ENCODE measurements at regions not wholly inside any gene's neighbourhood (a gene's known extent, or its start where the extent isn't known, plus 50 kb on each side); places are given as distances from the start of the nearest gene placed in this dataset.

- Histone ChIP-seq H3K9me3 (replicated peaks; ENCODE audit: control insufficient read depth, insufficient read depth, low read depth, low read length) (no peaks in the 10 kb centered on the region), H3K9me1 (ENCODE audit: control insufficient read depth, insufficient read depth, low read length) (no peaks in the 10 kb centered on the region), H4K20me1 (replicated peaks; ENCODE audit: control insufficient read depth, insufficient read depth, low read length) (no peaks in the 10 kb centered on the region), H3K4me1 (replicated peaks in 1 of 2; ENCODE audit: control insufficient read depth in 2 of 2, insufficient read depth in 2 of 2, low read length in 2 of 2) (no peaks in the 10 kb centered on the region; a peak in 1 of 5 replicates), H3K9ac (ENCODE audit: insufficient read depth in 1 of 2, low read depth in 2 of 2, low read length in 2 of 2) (no peak overlapping the region), H2AFZ (ENCODE audit: low read depth, low read length) (no peak overlapping the region), H3K79me2 (ENCODE audit: control insufficient read depth, insufficient read depth, low read length) (no peaks in the 10 kb centered on the region), H3K36me3 (ENCODE audit: control insufficient read depth, insufficient read depth, low read length) (no peaks in the 10 kb centered on the region), H3K4me2 (ENCODE audit: insufficient read depth, low read length) (no peak overlapping the region), H3K27ac (ENCODE audit: extremely low read depth, low read depth, low read length) (no peak overlapping the region), H3K27me3 (ENCODE audit: control insufficient read depth in 2 of 2, insufficient read depth in 2 of 2, low read length in 2 of 2) (peaks cover 26 to 35% of the 10 kb centered on the region in 2 experiments), H3K4me3 (no peak overlapping the region)
- ChIA-PET CTCF (ENCODE audit: low intra/inter-chr PET ratio) (no interaction called here), POLR2A (no interaction called here)
- TF ChIP-seq ZNF239 (CRISPR knock-in tag; IDR thresholded peaks at IDR 0.05): no peak
- DNase-seq (ENCODE audit: extremely low read depth in 1 of 4, low spot score in 3 of 4) (no peak), ATAC-seq (no peak), FAIRE-seq (no peak)
- WGBS (ENCODE audit: insufficient coverage, low coverage, missing lambda C conversion rate): 0% methylated on average over 1 of the region's 1 CpG
- no TSS peak for BruUV-seq (replicated peaks)
- in situ Hi-C loops (cut with MboI) (no loop called here), intact Hi-C loops (cut with micrococcal nuclease) (no loop called here)
These were observed 56.4 kb upstream of the FMOD start for GRCh38 chr1:203407296-203407695.

GRCh38 chr1:203408486-203409481, 57.9 kb upstream of the FMOD start:
- intact Hi-C loops (cut with micrococcal nuclease) (no loop called here), in situ Hi-C loops (cut with MboI) (no loop called here)
- ATAC-seq: no peak
- Histone ChIP-seq H4K20me1 (replicated peaks; ENCODE audit: control insufficient read depth, insufficient read depth, low read length) (no peaks in the 10 kb centered on the region), H3K27me3 (ENCODE audit: control insufficient read depth in 2 of 2, insufficient read depth in 2 of 2, low read length in 2 of 2) (peaks cover 19 to 35% of the 10 kb centered on the region in 2 experiments), H3K4me3 (no peak overlapping the region), H3K36me3 (ENCODE audit: control insufficient read depth, insufficient read depth, low read length) (no peaks in the 10 kb centered on the region), H3K9ac (ENCODE audit: insufficient read depth in 1 of 2, low read depth in 2 of 2, low read length in 2 of 2) (no peak overlapping the region), H3K4me2 (ENCODE audit: insufficient read depth, low read length) (no peak overlapping the region), H3K4me1 (replicated peaks in 1 of 2; ENCODE audit: control insufficient read depth in 2 of 2, insufficient read depth in 2 of 2, low read length in 2 of 2) (no peaks in the 10 kb centered on the region; a peak in 1 of 5 replicates), H3K9me1 (ENCODE audit: control insufficient read depth, insufficient read depth, low read length) (no peaks in the 10 kb centered on the region), H2AFZ (ENCODE audit: low read depth, low read length) (no peak overlapping the region), H3K9me3 (replicated peaks; ENCODE audit: control insufficient read depth, insufficient read depth, low read depth, low read length) (no peaks in the 10 kb centered on the region), H3K79me2 (ENCODE audit: control insufficient read depth, insufficient read depth, low read length) (no peaks in the 10 kb centered on the region), H3K27ac (ENCODE audit: extremely low read depth, low read depth, low read length) (no peak overlapping the region)
- POLR2A ChIA-PET: no interaction called here
- no peak for FAIRE-seq
- CTCF ChIA-PET (ENCODE audit: low intra/inter-chr PET ratio): no interaction called here
- peak in 1 of 4 experiments; percentile 8 for DNase-seq (ENCODE audit: extremely low read depth in 1 of 4, low spot score in 3 of 4)
- WGBS (ENCODE audit: insufficient coverage, low coverage, missing lambda C conversion rate): 0% methylated on average over 13 of the region's 13 CpGs
- no TSS peak for BruUV-seq (replicated peaks)
- TF ChIP-seq SIX5 (IDR thresholded peaks at IDR 0.05; ENCODE audit: borderline replicate concordance in 1 of 2, insufficient read depth in 1 of 2, low read depth in 1 of 2, low read length in 2 of 2): no peak
- TF ChIP-seq L3MBTL2 (IDR thresholded peaks at IDR 0.05): 0 out of 2 replicates have a peak, but pooled peaks have one; percentile 15
- TF ChIP-seq ZBTB17 (CRISPR knock-in tag; IDR thresholded peaks at IDR 0.05): no peak
- no peak for TF ChIP-seq PCBP2 (IDR thresholded peaks at IDR 0.05; ENCODE audit: low read depth, low read length, poor library complexity, severe bottlenecking)
- TF ChIP-seq LEF1 (IDR thresholded peaks at IDR 0.05): no peak
- TF ChIP-seq NCOA2 (IDR thresholded peaks at IDR 0.05; ENCODE audit: partially characterized antibody in 2 of 2): no peak
- TF ChIP-seq THAP12 (CRISPR knock-in tag; IDR thresholded peaks at IDR 0.05): no peak
- no peak for TF ChIP-seq HNRNPL (IDR thresholded peaks at IDR 0.05; ENCODE audit: low read depth, low read length)
- TF ChIP-seq PPARD (CRISPR knock-in tag; IDR thresholded peaks at IDR 0.05): no peak
- no peak for TF ChIP-seq XRCC4 (IDR thresholded peaks at IDR 0.05; ENCODE audit: extremely low read depth, insufficient read depth, insufficient read length)
- TF ChIP-seq SNRNP70 (optimal IDR thresholded peaks at IDR 0.05; ENCODE audit: low read depth, low read length): no peak
- TF ChIP-seq CHD1 (IDR thresholded peaks at IDR 0.05; ENCODE audit: low read length): no peak
